ENCODE measurements at regions not wholly inside any gene's neighbourhood (a gene's known extent, or its start where the extent isn't known, plus 50 kb on each side); places are given as distances from the start of the nearest gene placed in this dataset.

GRCh38 chr5:93275376-93275775 lies 305.6 kb downstream of the NR2F1-AS1 start:
- no peak for DNase-seq (ENCODE audit: low read depth)

DNA sequence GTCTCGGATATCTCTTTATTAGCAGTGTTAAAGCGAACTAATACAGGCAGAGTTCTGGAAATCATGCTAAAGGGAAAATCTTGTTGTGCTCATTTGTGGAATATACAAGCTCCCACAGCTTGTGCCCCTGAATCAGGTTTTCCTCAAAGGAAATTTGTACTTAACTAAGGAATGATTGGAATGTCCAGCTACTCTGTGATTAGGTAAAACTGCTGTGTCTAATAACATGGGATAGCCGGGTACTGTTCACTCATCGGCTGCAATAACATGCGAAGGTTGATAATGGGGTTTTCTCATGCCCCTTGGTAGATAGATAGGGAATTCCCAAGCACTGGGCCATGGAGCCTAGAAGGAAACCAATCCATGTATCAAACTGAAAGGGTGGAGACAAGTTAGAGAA lies 306.7 kb downstream of the NR2F1-AS1 start:
- no peak for DNase-seq (ENCODE audit: low read depth)

DNA sequence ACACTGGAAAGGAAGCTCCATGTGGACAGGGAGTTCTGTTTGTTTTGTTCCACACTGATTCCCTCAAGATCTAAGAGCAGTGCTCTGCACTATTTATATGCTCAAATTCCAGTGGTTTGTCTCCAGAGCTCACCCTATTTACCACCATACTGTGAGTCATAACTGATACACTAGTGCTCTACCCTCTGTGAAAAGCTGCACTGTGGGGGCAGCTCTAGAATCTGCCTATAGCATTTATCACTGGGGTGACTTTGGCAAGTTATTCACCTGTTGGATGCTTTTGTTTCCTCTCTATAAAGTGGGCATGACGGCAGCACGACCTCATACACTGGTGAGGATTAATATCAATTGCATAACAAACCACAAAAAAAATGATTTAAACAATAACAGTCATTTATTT lies 307.8 kb downstream of the NR2F1-AS1 start:
- DNase-seq (ENCODE audit: low read depth) = no peak

DNA sequence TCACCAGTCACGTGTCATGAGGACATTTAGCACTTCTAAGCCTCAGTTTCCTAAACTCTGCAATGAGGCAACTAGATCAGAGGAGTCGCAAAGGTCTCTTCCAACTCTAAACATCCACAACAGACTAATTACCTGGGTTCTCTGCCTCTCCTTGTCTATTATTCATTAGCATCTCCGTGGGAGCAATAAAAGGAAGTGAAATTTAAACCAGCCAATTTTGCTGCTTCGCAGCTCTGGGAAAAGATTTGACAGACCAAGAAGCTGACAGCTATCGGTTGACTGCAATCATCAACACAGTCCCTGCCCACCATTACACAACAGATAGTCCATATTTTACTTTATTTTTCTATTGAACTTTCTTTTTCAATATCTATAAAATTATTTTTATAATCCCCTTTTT lies 308.9 kb downstream of the NR2F1-AS1 start:
- DNase-seq (ENCODE audit: low read depth) = no peak

GRCh38 chr5:93267736-93268135 lies 313.3 kb downstream of the NR2F1-AS1 start:
- DNase-seq (ENCODE audit: low read depth) = no peak

GRCh38 chr5:93267276-93267675 lies 313.7 kb downstream of the NR2F1-AS1 start:
- no peak for DNase-seq (ENCODE audit: low read depth)

- no peak for DNase-seq (ENCODE audit: low read depth)
Measured at GRCh38 chr5:93257616-93258015, 323.4 kb downstream of the NR2F1-AS1 start.

- DNase-seq (ENCODE audit: low read depth) = no peak
Measured at GRCh38 chr5:93255796-93256195, 325.2 kb downstream of the NR2F1-AS1 start.

DNA sequence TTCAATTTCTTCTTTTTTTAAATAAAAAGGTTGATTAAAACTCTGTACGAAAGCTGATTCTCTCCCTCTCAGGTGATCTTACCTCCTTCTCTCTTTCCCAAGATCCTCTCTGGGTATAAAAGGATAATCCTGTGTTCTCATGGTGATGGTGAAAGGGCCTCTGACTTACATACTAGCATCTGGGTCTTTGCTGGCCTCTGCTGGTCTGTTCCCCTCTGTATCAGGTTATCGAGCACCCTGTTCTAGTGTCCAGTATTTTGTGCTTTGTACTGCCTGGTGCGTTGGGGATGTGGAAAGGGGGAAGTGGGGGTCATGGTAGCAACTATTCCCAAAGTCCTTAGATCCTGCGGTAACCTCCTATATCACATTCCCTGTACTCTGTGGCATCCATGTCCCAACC lies 328.9 kb downstream of the NR2F1-AS1 start:
- DNase-seq (ENCODE audit: low read depth) = no peak

DNA sequence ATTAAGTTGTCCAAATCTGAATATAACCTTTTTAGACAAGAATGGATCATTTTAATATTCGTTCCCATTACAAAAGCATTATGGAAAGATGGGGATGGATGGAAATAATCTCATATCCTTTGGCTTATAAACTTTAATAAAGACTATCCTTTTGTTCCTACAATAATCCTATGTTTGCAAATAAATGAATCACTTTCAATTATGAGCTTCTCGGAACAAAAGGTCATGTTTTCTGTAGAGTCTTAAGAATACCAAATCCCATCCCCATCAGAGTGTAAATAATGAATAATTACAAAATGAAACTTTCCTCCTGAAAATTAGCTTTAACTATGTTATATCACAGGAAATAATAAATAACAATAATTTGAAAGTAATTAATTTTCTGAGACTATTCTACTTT lies 329.7 kb downstream of the NR2F1-AS1 start:
- DNase-seq (ENCODE audit: low read depth) = no peak

GRCh38 chr5:93250424-93250823 lies 330.6 kb downstream of the NR2F1-AS1 start:
- DNase-seq (ENCODE audit: low read depth) = no peak

DNA sequence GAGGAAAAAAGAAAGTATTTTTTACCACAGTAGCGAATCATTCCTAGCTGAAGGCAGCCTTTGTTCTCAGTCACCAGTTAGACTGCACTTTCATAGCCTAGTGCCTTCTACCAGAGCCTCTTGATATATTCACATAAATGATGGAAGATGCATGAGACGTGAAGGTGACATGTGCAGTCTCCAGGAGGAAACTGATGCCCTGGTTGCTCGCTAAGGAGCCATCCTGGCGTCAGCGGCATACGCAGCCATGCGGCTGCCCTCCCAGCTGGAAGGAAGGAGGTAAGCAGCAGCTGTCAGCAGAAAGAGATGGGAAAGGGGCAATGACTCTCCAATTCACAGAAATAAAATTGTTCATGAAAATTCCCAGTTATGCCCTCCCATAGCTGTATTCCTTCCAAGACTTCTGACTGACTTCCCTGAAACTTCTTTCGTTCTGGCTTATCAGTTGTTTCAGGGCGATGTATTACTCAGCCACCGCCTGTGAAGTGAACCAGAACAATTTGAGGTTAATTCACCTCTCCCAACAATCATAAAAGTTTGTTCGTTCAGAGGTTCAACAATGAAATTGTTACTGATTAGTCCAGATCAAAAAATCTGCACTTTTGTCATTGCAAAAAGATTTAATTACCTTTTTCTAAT lies 331.2 kb downstream of the NR2F1-AS1 start:
- DNase-seq (ENCODE audit: low read depth) = no peak

DNA sequence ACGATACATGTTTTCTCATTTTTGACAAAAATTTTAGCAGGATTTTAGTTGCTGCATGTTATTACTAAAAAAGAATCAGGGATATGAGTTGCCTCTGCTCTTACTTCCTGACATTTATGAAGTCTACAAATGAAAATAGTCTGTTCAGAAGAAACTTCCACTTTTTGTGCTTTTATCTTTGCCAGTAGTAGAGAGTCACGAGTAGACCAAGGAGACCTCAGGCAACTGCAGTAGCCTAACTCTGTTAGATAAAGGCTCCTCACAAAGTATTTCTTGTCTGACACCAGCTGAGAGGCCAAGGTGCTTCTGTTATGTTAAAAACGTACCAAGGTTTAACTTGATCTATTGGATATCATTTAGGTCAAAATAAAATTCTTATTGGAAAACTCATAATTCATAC lies 333.9 kb downstream of the NR2F1-AS1 start:
- DNase-seq (ENCODE audit: low read depth) = no peak

DNA sequence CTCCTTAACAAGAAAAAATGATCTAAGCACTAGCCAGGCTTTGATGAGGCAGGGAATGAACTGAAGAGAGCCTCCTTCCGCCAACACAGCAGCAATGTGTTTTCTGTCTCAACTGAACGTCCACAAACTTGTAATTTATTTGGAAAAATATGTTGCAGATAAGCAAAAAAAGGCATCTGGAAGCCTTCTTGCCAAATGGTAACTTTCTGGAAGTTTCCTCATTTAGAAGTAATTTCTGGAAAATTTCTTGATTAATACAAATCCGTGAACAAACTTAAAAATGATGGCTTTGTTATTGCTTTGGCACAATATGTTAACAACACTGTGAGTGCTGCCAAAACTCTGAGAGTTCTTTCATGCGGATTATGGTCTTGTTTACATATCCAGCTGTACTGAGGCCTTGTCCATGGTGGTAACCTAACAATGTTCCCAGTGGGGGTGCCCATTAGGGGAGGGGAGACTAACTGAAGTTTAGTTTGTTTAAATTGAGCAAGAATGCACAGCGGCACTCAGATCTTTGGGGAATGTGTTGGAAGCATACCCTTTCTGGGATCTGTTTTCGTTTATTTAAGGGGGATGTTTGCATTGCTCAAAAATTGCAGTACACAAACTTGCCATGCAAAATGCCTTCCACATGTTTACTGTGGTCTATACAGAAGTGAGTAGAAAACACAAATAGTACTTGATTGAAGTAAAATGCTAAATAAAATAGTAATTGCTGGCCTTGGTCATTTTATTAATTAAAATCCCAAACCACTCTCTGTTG lies 334.7 kb downstream of the NR2F1-AS1 start:
- peak; percentile 19 for DNase-seq (ENCODE audit: low read depth)

DNA sequence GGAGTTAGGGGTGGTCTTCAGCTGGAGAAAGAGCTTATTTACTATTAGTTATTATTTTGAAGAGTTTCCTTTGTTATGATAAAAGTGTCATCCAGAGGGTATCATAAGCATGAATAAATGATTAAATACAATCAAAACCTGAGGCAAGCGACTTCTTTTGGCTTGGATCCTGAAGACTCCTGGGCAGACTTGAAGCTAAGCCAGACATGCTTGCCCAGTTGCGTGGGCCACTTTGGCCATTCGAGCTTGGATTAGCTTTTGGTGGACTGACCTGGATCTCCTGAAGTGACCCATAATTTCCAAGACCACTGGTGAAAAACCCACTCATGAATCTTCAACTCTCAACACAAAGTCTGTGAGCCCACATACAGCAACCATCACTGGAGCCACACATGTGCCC lies 335.8 kb downstream of the NR2F1-AS1 start:
- DNase-seq (ENCODE audit: low read depth) = no peak

GRCh38 chr5:93243481-93243880 lies 337.5 kb downstream of the NR2F1-AS1 start:
- no peak for DNase-seq (ENCODE audit: low read depth)

GRCh38 chr5:93240228-93240834 lies 340.7 kb downstream of the NR2F1-AS1 start:
- DNase-seq (ENCODE audit: low read depth) = no peak

DNA sequence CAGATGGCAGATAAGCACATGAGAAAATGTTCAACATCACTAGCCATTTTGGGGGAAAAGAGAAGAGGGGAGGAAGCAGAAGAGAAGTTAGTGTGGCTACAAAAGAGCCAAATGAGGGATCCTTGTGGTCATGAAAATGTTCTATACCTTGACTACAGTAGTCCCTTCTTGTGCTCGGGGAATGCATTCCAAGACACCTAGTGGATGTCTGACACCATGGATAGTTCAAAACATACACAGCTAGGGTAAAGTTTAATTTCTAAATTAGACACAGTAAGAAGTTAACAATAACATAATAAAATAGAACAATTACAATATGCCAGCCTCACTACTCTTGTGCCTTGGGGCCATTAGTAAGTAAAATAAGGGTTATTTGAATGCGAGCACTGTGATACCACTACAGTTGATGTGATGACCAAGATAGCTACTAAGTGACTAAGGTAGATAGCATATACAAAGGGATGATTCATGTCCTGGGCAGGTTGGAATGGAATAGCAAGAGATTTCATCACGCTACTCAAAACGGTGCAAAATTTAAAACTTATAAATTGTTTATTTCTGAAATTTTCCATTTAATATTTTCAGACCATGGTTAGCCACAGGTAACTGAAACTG lies 344.1 kb downstream of the NR2F1-AS1 start:
- no peak for DNase-seq (ENCODE audit: low read depth)

DNA sequence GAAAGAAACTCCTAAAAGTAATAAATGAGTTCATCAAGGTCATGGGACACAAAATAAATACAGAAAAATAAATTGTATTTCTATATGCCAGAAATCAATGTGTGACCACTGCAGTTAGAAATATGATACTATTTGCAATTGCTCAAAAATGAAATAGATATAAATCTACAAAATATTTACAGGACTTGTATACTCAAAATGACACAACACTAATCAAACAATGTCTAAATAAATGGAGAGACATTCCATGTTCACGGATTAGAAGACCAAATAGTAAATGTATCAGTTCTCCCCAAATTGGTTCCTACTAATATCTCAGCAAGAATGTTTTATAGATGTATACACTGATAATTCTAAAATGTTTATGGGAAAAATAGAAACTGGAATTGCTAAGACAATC lies 345.3 kb downstream of the NR2F1-AS1 start:
- no peak for DNase-seq (ENCODE audit: low read depth)

DNA sequence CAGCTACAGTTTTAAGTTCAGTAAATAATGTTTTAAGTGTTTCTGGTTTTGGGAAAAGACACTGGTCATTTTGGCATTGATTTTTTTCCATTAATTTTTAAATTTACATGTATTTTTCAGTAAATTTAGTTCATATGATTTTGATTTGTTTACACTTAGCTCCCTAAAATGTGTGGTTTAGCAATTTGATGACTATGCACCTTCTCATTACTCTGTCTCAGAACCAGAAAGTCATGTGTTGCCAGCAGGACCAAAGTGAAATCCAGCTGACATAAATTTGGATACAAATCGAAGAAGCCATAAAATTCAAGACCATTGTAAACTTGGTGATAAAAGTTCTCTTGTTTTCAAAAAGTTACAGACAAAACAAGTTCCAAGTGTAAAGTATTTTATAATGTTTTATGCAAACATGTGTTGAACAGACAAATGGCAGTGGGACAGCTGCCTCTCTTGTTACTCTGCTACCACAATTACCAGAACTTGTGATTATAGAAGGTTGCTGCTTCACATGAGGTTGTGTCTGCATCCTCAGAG lies 354.8 kb downstream of the NR2F1-AS1 start:
- DNase-seq (ENCODE audit: low read depth) = peak; percentile 7

DNA sequence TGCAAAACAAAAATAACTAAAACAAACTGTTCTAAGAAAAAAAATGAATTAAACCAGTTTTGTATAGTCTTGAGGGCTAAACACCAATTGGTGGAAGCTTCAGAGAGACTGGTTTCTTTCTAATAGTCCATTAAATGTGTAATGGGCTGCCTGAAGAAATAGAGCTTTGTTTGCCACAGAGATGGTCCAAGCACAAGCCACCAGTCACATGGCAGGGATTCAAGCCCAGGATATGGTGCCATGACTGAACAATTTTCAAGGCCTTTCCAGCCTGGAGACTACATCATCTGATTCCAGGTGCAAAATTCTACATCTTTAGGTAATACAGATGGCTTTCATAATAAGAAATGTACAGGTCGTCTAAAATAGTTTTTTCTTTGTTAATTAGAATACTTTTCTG lies 355.3 kb downstream of the NR2F1-AS1 start:
- no peak for DNase-seq (ENCODE audit: low read depth)

GRCh38 chr5:93224624-93225023 lies 356.4 kb downstream of the NR2F1-AS1 start:
- no peak for DNase-seq (ENCODE audit: low read depth)

DNA sequence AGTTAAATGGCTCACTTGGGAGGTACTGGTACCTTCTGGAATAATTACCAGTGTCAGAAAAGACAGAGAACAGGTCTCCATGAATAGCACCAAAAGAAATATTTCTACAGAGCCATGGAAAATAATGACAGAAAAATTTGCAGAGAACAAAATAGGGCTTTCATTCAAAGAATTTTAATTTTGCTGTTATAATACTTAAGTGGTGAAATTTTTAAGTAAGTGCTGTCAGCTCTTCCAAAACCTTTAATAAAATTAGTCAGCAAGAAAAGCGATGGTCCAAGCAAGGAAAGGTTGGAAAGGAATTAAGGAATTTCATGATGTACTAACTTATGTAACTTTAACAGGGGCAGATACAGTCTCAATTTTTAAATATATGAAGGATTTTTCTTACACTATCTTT lies 359.2 kb downstream of the NR2F1-AS1 start:
- no peak for DNase-seq (ENCODE audit: low read depth)
